ENCODE measurements at regions not wholly inside any gene's neighbourhood (a gene's known extent, or its start where the extent isn't known, plus 50 kb on each side); places are given as distances from the start of the nearest gene placed in this dataset.

- Histone ChIP-seq H4K20me1 (ENCODE audit: low read depth, low read length) (no peaks in the 10 kb centered on the region), H3K79me2 (ENCODE audit: insufficient read depth, low read length) (no peaks in the 10 kb centered on the region), H3K9me3 (ENCODE audit: insufficient read depth, low read length) (no peaks in the 10 kb centered on the region), H3F3A (ENCODE audit: insufficient read depth) (no peaks in the 10 kb centered on the region), H3K4me3 (ENCODE audit: insufficient read depth, low read length, poor library complexity, severe bottlenecking) (no peak overlapping the region), H3K9ac (ENCODE audit: low read length) (no peak overlapping the region), H3K27me3 (ENCODE audit: low read length) (0 out of 2 replicates have a peak, but pooled peaks cover 3% of the 10 kb centered on the region), H3K27ac (ENCODE audit: low read depth, low read length) (no peak overlapping the region), H3K4me2 (ENCODE audit: low read depth, low read length, poor library complexity, severe bottlenecking) (no peak overlapping the region), H3K9me2 (replicated peaks; ENCODE audit: insufficient read depth, low read length) (no peaks in the 10 kb centered on the region), H2AFZ (ENCODE audit: low read depth, low read length, severe bottlenecking) (no peak overlapping the region), H3K36me3 (ENCODE audit: low read length) (no peaks in the 10 kb centered on the region)
- no peak for TF ChIP-seq CTCF (IDR thresholded peaks at IDR 0.05; ENCODE audit: insufficient read depth, low read length, poor library complexity, severe bottlenecking)
- TF ChIP-seq EZH2phosphoT487 (conservative IDR thresholded peaks at IDR 0.05; ENCODE audit: low read length): no peak
Observed at GRCh38 chr14:55928276-55928675, 189.9 kb upstream of the PELI2 start.

GRCh38 chr14:55929136-55929535 is 189.1 kb upstream of the PELI2 start:
- Histone ChIP-seq H3K9me3 (ENCODE audit: insufficient read depth, low read length) (no peaks in the 10 kb centered on the region), H3K4me2 (ENCODE audit: low read depth, low read length, poor library complexity, severe bottlenecking) (no peak overlapping the region), H3K9ac (ENCODE audit: low read length) (no peak overlapping the region), H3K4me3 (ENCODE audit: insufficient read depth, low read length, poor library complexity, severe bottlenecking) (no peak overlapping the region), H2AFZ (ENCODE audit: low read depth, low read length, severe bottlenecking) (no peak overlapping the region), H3K79me2 (ENCODE audit: insufficient read depth, low read length) (no peaks in the 10 kb centered on the region), H3K9me2 (replicated peaks; ENCODE audit: insufficient read depth, low read length) (no peaks in the 10 kb centered on the region), H3K36me3 (ENCODE audit: low read length) (no peaks in the 10 kb centered on the region), H3K27ac (ENCODE audit: low read depth, low read length) (no peak overlapping the region), H3K27me3 (ENCODE audit: low read length) (0 out of 2 replicates have a peak, but pooled peaks cover 3% of the 10 kb centered on the region), H3F3A (ENCODE audit: insufficient read depth) (no peaks in the 10 kb centered on the region), H4K20me1 (ENCODE audit: low read depth, low read length) (no peaks in the 10 kb centered on the region)
- no peak for TF ChIP-seq CTCF (IDR thresholded peaks at IDR 0.05; ENCODE audit: insufficient read depth, low read length, poor library complexity, severe bottlenecking)
- TF ChIP-seq EZH2phosphoT487 (conservative IDR thresholded peaks at IDR 0.05; ENCODE audit: low read length): no peak

GRCh38 chr14:55930016-55930784 is 188.0 kb upstream of the PELI2 start:
- 0 out of 2 replicates have a peak, but pooled peaks cover 3% of the 10 kb centered on the region for H3K27me3 ChIP-seq (ENCODE audit: low read length)
- no peaks in the 10 kb centered on the region for H3K9me2 ChIP-seq (replicated peaks; ENCODE audit: insufficient read depth, low read length)
- H2AFZ ChIP-seq (ENCODE audit: low read depth, low read length, severe bottlenecking): no peak overlapping the region
- H4K20me1 ChIP-seq (ENCODE audit: low read depth, low read length): no peaks in the 10 kb centered on the region
- TF ChIP-seq CTCF (IDR thresholded peaks at IDR 0.05; ENCODE audit: insufficient read depth, low read length, poor library complexity, severe bottlenecking) (no peak), EZH2phosphoT487 (conservative IDR thresholded peaks at IDR 0.05; ENCODE audit: low read length) (no peak)
- no peaks in the 10 kb centered on the region for H3K9me3 ChIP-seq (ENCODE audit: insufficient read depth, low read length)
- H3K27ac ChIP-seq (ENCODE audit: low read depth, low read length): no peak overlapping the region
- no peaks in the 10 kb centered on the region for H3K36me3 ChIP-seq (ENCODE audit: low read length)
- H3K9ac ChIP-seq (ENCODE audit: low read length): no peak overlapping the region
- no peaks in the 10 kb centered on the region for H3K79me2 ChIP-seq (ENCODE audit: insufficient read depth, low read length)
- H3K4me2 ChIP-seq (ENCODE audit: low read depth, low read length, poor library complexity, severe bottlenecking): no peak overlapping the region
- no peaks in the 10 kb centered on the region for H3F3A ChIP-seq (ENCODE audit: insufficient read depth)
- H3K4me3 ChIP-seq (ENCODE audit: insufficient read depth, low read length, poor library complexity, severe bottlenecking): no peak overlapping the region
